Effector memory CD8-positive, alpha-beta T cell (primary cell): ENCODE measurements at regions not wholly inside any gene's neighbourhood (a gene's known extent, or its start where the extent isn't known, plus 50 kb on each side); places are given as distances from the start of the nearest gene placed in this dataset.

Source experiments
- ATAC-seq: fragments of 150-1000 bp; cut with Tn5 transposase; replicated peaks from 2 replicates; pipeline ENCODE4 v1.10.0; 2021; ENCODE audit warnings: mild to moderate bottlenecking, moderate library complexity
- DNase-seq, 3 experiments: peaks; one replicate each; pipeline ENCODE4 v3.0.0; 2021
- H3K27ac Mint-ChIP-seq, 2 donors: one replicate each; pipeline ENCODE4 v1.8.0; 2022; ENCODE audit warnings: mild to moderate bottlenecking in 2 of 2, mixed read lengths in 2 of 2, moderate library complexity in 2 of 2
- H3K27me3 Mint-ChIP-seq, 2 donors: one replicate each; pipeline ENCODE4 v1.8.0; 2022; ENCODE audit warnings: mixed read lengths in 2 of 2
- H3K36me3 Mint-ChIP-seq: one replicate; pipeline ENCODE4 v1.8.0; 2022; ENCODE audit warnings: mild to moderate bottlenecking, moderate library complexity, mixed read lengths; ENCODE audit not compliant: insufficient read depth
- H3K4me1 Mint-ChIP-seq, 2 donors: one replicate each; pipeline ENCODE4 v1.8.0; 2022; ENCODE audit warnings: low read depth in 2 of 2, mixed read lengths in 2 of 2
- H3K4me3 Mint-ChIP-seq, 2 donors: one replicate each; pipeline ENCODE4 v1.8.0; 2022; ENCODE audit warnings: mild to moderate bottlenecking in 2 of 2, mixed read lengths in 2 of 2, moderate library complexity in 2 of 2
- H3K9me3 Mint-ChIP-seq, 2 donors: one replicate each; pipeline ENCODE4 v1.8.0; 2022; ENCODE audit warnings: mixed read lengths in 2 of 2

- Mint-ChIP-seq H3K36me3 (peaks cover 4% of the 10 kb centered on the region), H3K4me3 (no peak overlapping the region), H3K9me3 (peaks cover 2 to 14% of the 10 kb centered on the region in 2 donors), H3K27me3 (no peaks in the 10 kb centered on the region), H3K27ac (no peak overlapping the region), H3K4me1 (no peaks in the 10 kb centered on the region)
- no peak for DNase-seq
- ATAC-seq: no peak
Measured at GRCh38 chr1:221223281-221223680, 344.0 kb downstream of the HLX start.

GRCh38 chr1:221227460-221227859, 348.2 kb downstream of the HLX start:
- no peaks in the 10 kb centered on the region for H3K4me1 Mint-ChIP-seq
- H3K36me3 Mint-ChIP-seq: peaks cover 4% of the 10 kb centered on the region
- H3K27me3 Mint-ChIP-seq: no peaks in the 10 kb centered on the region
- DNase-seq: no peak
- ATAC-seq: no peak
- no peak overlapping the region for H3K4me3 Mint-ChIP-seq
- H3K9me3 Mint-ChIP-seq: peaks cover 0 to 14% of the 10 kb centered on the region in 2 donors
- H3K27ac Mint-ChIP-seq: no peak overlapping the region

GRCh38 chr1:221227872-221228337, 348.7 kb downstream of the HLX start:
- no peak for ATAC-seq
- Mint-ChIP-seq H3K9me3 (peaks cover 0 to 14% of the 10 kb centered on the region in 2 donors), H3K27ac (no peak overlapping the region), H3K36me3 (peaks cover 4% of the 10 kb centered on the region), H3K4me1 (no peaks in the 10 kb centered on the region), H3K27me3 (no peaks in the 10 kb centered on the region), H3K4me3 (no peak overlapping the region)
- no peak for DNase-seq

- H3K9me3 Mint-ChIP-seq: peaks cover 0 to 14% of the 10 kb centered on the region in 2 donors
- H3K27ac Mint-ChIP-seq: no peak overlapping the region
- H3K4me1 Mint-ChIP-seq: no peaks in the 10 kb centered on the region
- no peaks in the 10 kb centered on the region for H3K27me3 Mint-ChIP-seq
- no peak overlapping the region for H3K4me3 Mint-ChIP-seq
- H3K36me3 Mint-ChIP-seq: peaks cover 4% of the 10 kb centered on the region
- ATAC-seq (no peak), DNase-seq (no peak)
Measured at GRCh38 chr1:221228594-221228993, 349.4 kb downstream of the HLX start.

- H3K27ac Mint-ChIP-seq: no peak overlapping the region
- DNase-seq: no peak
- H3K9me3 Mint-ChIP-seq: no peaks in the 10 kb centered on the region
- no peaks in the 10 kb centered on the region for H3K27me3 Mint-ChIP-seq
- H3K4me1 Mint-ChIP-seq: no peaks in the 10 kb centered on the region
- ATAC-seq: no peak
- no peak overlapping the region for H3K4me3 Mint-ChIP-seq
- peaks cover 4% of the 10 kb centered on the region for H3K36me3 Mint-ChIP-seq
Measured at GRCh38 chr1:221230605-221231004, 351.4 kb downstream of the HLX start.

- Mint-ChIP-seq H3K9me3 (no peaks in the 10 kb centered on the region), H3K4me1 (no peaks in the 10 kb centered on the region), H3K27me3 (no peaks in the 10 kb centered on the region), H3K27ac (no peak overlapping the region), H3K36me3 (no peaks in the 10 kb centered on the region), H3K4me3 (no peak overlapping the region)
- DNase-seq (no peak), ATAC-seq (no peak)
Measured at GRCh38 chr1:221234791-221235190, 355.5 kb downstream of the HLX start.

GRCh38 chr1:221237587-221237986, 358.3 kb downstream of the HLX start:
- peaks cover 0 to 4% of the 10 kb centered on the region in 2 donors for H3K27me3 Mint-ChIP-seq
- H3K36me3 Mint-ChIP-seq: no peaks in the 10 kb centered on the region
- H3K27ac Mint-ChIP-seq: no peak overlapping the region
- H3K4me1 Mint-ChIP-seq: no peaks in the 10 kb centered on the region
- H3K9me3 Mint-ChIP-seq: no peaks in the 10 kb centered on the region
- no peak overlapping the region for H3K4me3 Mint-ChIP-seq
- ATAC-seq (no peak), DNase-seq (no peak)

- H3K9me3 Mint-ChIP-seq: no peaks in the 10 kb centered on the region
- no peaks in the 10 kb centered on the region for H3K4me1 Mint-ChIP-seq
- H3K27me3 Mint-ChIP-seq: peaks cover 0 to 9% of the 10 kb centered on the region in 2 donors
- H3K27ac Mint-ChIP-seq: no peak overlapping the region
- no peak for DNase-seq
- H3K4me3 Mint-ChIP-seq: no peak overlapping the region
- H3K36me3 Mint-ChIP-seq: no peaks in the 10 kb centered on the region
- ATAC-seq: no peak
Measured at GRCh38 chr1:221239181-221239580, 359.9 kb downstream of the HLX start.

- H3K9me3 Mint-ChIP-seq: no peaks in the 10 kb centered on the region
- no peaks in the 10 kb centered on the region for H3K4me1 Mint-ChIP-seq
- no peak for ATAC-seq
- H3K4me3 Mint-ChIP-seq: no peak overlapping the region
- DNase-seq: no peak
- H3K27ac Mint-ChIP-seq: no peak overlapping the region
- no peaks in the 10 kb centered on the region for H3K36me3 Mint-ChIP-seq
- peaks cover 0 to 9% of the 10 kb centered on the region in 2 donors for H3K27me3 Mint-ChIP-seq
Measured at GRCh38 chr1:221239792-221240191, 360.5 kb downstream of the HLX start.

- Mint-ChIP-seq H3K36me3 (no peaks in the 10 kb centered on the region), H3K27me3 (peaks cover 3 to 16% of the 10 kb centered on the region in 2 donors), H3K4me1 (no peaks in the 10 kb centered on the region), H3K27ac (no peak overlapping the region), H3K9me3 (no peaks in the 10 kb centered on the region), H3K4me3 (no peak overlapping the region)
- no peak for ATAC-seq
- DNase-seq: no peak
Measured at GRCh38 chr1:221240690-221241089, 361.4 kb downstream of the HLX start.

GRCh38 chr1:221241157-221241556, 361.9 kb downstream of the HLX start:
- Mint-ChIP-seq H3K4me3 (no peak overlapping the region), H3K4me1 (no peaks in the 10 kb centered on the region), H3K27me3 (peaks cover 4 to 17% of the 10 kb centered on the region in 2 donors), H3K9me3 (no peaks in the 10 kb centered on the region), H3K27ac (no peak overlapping the region), H3K36me3 (no peaks in the 10 kb centered on the region)
- no peak for DNase-seq
- no peak for ATAC-seq

GRCh38 chr1:221241592-221241991, 362.3 kb downstream of the HLX start:
- Mint-ChIP-seq H3K9me3 (no peaks in the 10 kb centered on the region), H3K27ac (no peak overlapping the region), H3K36me3 (no peaks in the 10 kb centered on the region), H3K4me3 (no peak overlapping the region), H3K4me1 (no peaks in the 10 kb centered on the region), H3K27me3 (peaks cover 4 to 17% of the 10 kb centered on the region in 2 donors)
- DNase-seq: no peak
- ATAC-seq: no peak

GRCh38 chr1:221246067-221246466, 366.8 kb downstream of the HLX start:
- Mint-ChIP-seq H3K4me3 (no peak overlapping the region), H3K27ac (no peak overlapping the region), H3K27me3 (peaks cover 4 to 17% of the 10 kb centered on the region in 2 donors), H3K4me1 (no peaks in the 10 kb centered on the region), H3K36me3 (no peaks in the 10 kb centered on the region), H3K9me3 (no peaks in the 10 kb centered on the region)
- DNase-seq (no peak), ATAC-seq (no peak)

- Mint-ChIP-seq H3K36me3 (no peaks in the 10 kb centered on the region), H3K4me1 (no peaks in the 10 kb centered on the region), H3K4me3 (no peak overlapping the region), H3K27me3 (peaks cover 8 to 17% of the 10 kb centered on the region in 2 donors), H3K27ac (no peak overlapping the region), H3K9me3 (no peaks in the 10 kb centered on the region)
- no peak for ATAC-seq
- DNase-seq: no peak
Measured at GRCh38 chr1:221246628-221247415, 367.6 kb downstream of the HLX start.
